ENCODE measurements at regions not wholly inside any gene's neighbourhood (a gene's known extent, or its start where the extent isn't known, plus 50 kb on each side); places are given as distances from the start of the nearest gene placed in this dataset.

DNA sequence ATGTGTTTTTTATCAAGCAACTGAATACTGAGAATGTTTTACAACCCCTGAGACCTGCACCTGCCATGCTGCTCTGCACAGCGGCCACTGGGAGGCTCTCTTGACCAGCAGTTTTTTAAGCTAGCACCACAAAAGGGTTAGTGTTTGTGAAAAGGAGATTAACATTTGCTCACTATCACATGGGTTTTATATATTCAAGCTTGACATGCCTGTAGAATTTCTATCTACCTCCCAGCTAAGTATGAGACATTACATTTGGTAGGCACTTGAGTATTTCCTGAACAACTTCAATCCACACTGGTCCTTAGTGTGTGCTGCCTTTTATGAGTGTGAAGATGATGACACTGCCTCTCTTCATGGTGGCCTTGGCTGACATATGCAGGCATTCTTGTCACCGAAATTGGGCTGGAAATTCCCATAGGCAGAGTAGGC is 1238.9 kb downstream of the UQCRFS1 start:
- H3K27ac ChIP-seq = no peak overlapping the region
- H3K9me3 ChIP-seq = no peaks in the 10 kb centered on the region
- H3K4me3 ChIP-seq = no peak overlapping the region
- no peaks in the 10 kb centered on the region for H3K4me1 ChIP-seq
- no peaks in the 10 kb centered on the region for H3K36me3 ChIP-seq
- no peaks in the 10 kb centered on the region for H3K27me3 ChIP-seq
- intact Hi-C loops (cut with DNase I) = no loop called here
- TF ChIP-seq, protein P1, sequence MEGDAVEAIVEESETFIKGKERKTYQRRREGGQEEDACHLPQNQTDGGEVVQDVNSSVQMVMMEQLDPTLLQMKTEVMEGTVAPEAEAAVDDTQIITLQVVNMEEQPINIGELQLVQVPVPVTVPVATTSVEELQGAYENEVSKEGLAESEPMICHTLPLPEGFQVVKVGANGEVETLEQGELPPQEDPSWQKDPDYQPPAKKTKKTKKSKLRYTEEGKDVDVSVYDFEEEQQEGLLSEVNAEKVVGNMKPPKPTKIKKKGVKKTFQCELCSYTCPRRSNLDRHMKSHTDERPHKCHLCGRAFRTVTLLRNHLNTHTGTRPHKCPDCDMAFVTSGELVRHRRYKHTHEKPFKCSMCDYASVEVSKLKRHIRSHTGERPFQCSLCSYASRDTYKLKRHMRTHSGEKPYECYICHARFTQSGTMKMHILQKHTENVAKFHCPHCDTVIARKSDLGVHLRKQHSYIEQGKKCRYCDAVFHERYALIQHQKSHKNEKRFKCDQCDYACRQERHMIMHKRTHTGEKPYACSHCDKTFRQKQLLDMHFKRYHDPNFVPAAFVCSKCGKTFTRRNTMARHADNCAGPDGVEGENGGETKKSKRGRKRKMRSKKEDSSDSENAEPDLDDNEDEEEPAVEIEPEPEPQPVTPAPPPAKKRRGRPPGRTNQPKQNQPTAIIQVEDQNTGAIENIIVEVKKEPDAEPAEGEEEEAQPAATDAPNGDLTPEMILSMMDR (IDR thresholded peaks at IDR 0.05) = no peak
- DNase-seq (ENCODE audit: low spot score in 2 of 2) = no peak

DNA sequence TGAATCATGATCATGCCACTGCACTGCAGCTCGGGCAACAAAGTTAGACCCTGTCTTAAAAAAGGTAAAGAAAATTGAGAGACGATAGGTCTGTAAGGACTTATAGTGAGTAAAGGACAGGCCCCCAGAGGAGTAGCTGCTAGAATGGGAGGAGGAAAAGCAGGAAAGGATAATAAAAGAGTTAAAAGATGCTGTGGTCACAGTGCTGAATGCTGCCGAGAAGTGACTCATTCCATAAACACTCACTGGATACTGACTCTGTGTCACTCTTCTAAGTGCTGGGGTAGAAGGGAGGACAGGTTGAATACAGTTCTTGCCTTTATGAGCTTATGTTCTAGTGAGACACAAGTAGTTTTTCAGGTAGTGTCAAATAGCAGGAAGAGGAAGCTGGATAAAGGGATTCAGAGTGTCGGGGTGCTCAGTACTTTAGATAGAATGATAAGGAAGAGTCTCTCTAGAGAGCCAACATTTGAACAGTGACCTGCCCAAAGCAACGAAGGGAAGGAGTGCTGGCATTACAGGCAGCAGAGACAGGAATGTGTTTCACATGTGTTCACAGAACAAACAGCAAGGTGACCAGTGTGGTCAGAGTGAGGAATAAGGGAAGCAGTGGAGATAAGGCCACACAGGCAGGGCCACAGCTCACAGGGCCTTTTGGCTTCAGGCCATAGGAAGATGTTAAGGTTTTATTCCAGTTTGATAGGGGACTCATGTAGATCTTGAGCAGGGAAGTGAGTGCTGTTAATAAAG is 1240.5 kb downstream of the UQCRFS1 start:
- TF ChIP-seq, protein P1 (IDR thresholded peaks at IDR 0.05) = no peak
- H3K4me1 ChIP-seq = no peaks in the 10 kb centered on the region
- no peak overlapping the region for H3K27ac ChIP-seq
- no peak overlapping the region for H3K4me3 ChIP-seq
- no peaks in the 10 kb centered on the region for H3K9me3 ChIP-seq
- no peaks in the 10 kb centered on the region for H3K27me3 ChIP-seq
- intact Hi-C loops (cut with DNase I) = no loop called here
- DNase-seq (ENCODE audit: low spot score in 2 of 2) = no peak
- H3K36me3 ChIP-seq = no peaks in the 10 kb centered on the region

DNA sequence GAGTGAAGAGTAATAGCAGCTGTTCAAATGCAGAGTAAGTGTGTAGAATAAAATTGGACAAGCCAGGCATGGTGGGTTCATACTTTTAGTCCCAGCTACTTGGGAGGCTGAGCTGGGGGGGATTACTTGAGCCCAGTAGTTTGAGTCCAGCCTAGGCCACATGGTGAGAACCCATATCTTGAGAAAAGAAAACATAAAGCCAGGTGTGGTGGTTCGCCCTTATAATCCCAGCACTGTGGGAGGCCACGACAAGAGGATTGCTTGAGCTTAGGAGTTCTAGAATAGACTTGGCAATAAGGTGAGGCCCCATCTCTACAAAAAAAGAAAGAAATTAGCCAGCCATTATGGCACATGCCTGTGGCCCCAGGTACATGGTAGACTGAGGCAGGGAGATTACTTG is 1241.1 kb downstream of the UQCRFS1 start:
- no peaks in the 10 kb centered on the region for H3K9me3 ChIP-seq
- TF ChIP-seq, protein P1 (IDR thresholded peaks at IDR 0.05) = no peak
- no peaks in the 10 kb centered on the region for H3K27me3 ChIP-seq
- no peak overlapping the region for H3K4me3 ChIP-seq
- intact Hi-C loops (cut with DNase I) = no loop called here
- no peaks in the 10 kb centered on the region for H3K4me1 ChIP-seq
- no peak overlapping the region for H3K27ac ChIP-seq
- DNase-seq (ENCODE audit: low spot score in 2 of 2) = no peak
- H3K36me3 ChIP-seq = no peaks in the 10 kb centered on the region

DNA sequence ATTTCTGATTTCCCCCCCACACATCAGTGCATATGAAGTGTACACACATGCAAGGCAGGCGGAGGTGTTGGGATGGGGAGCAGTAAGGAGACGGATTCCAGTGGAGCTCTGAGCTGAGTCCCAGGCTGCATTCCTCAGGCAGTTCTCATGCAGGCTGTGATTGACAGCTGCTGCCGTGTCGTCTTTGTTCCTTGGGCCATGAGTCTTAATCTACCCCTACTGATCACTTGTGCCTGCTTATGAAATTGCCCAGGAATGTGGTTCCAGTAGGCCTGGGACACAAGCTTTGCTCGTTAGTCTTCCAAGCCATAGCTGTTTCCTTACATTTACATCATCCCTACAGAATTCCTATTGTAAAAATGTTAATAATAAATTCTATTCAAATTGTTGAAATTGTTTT is 1241.9 kb downstream of the UQCRFS1 start:
- TF ChIP-seq, protein P1 (IDR thresholded peaks at IDR 0.05) = no peak
- Histone ChIP-seq H3K4me1 (no peaks in the 10 kb centered on the region), H3K4me3 (no peak overlapping the region), H3K9me3 (no peaks in the 10 kb centered on the region), H3K27ac (no peak overlapping the region), H3K27me3 (no peaks in the 10 kb centered on the region), H3K36me3 (no peaks in the 10 kb centered on the region)
- DNase-seq (ENCODE audit: low spot score in 2 of 2) = no peak
- intact Hi-C loops (cut with DNase I) = no loop called here

DNA sequence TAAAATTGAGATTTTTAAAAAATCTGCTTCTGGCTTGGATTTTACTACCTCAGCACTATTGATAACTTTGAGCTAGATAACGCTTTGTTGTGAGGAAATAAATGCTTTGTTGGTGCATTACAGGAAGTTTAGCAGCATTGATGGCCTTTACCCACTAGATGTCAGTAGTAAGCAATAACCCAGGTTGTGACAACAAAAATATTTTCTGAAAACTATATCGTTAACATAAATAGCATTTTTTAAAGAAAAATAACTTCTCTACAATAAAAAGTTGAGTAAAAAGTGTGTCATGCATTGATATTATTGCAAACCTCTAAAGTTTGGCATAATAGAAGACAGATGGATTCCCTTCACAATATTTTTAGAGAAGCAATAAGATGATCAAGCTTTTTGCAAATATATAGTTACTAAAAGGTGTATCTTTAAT is 1246.5 kb downstream of the UQCRFS1 start:
- H3K4me1 ChIP-seq = no peaks in the 10 kb centered on the region
- TF ChIP-seq, protein P1 (IDR thresholded peaks at IDR 0.05) = peak in 1 of 3 experiments; percentile 27
- intact Hi-C loops (cut with DNase I) = no loop called here
- H3K9me3 ChIP-seq = no peaks in the 10 kb centered on the region
- H3K27me3 ChIP-seq = no peaks in the 10 kb centered on the region
- no peak overlapping the region for H3K4me3 ChIP-seq
- no peak overlapping the region for H3K27ac ChIP-seq
- DNase-seq (ENCODE audit: low spot score in 2 of 2) = no peak
- no peaks in the 10 kb centered on the region for H3K36me3 ChIP-seq
